HUES64 (cell line): ENCODE measurements at regions not wholly inside any gene's neighbourhood (a gene's known extent, or its start where the extent isn't known, plus 50 kb on each side); places are given as distances from the start of the nearest gene placed in this dataset.
"Not testable (repeated sequence)": the region's sequence is repeated elsewhere in the genome, so short reads cannot be mapped to it uniquely, and the experiment has no call there.

Experiments
- H3K27ac ChIP-seq: 2 replicates; pipeline ENCODE4 v1.7.0; 2013; ENCODE audit warnings: low read depth, low read length, inconsistent platforms
- H3K27me3 ChIP-seq: 2 replicates; pipeline ENCODE4 v1.6.1; 2013; ENCODE audit warnings: mild to moderate bottlenecking, low read length; ENCODE audit not compliant: insufficient read depth
- H3K36me3 ChIP-seq: 2 replicates; pipeline ENCODE4 v1.6.1; 2013; ENCODE audit warnings: mild to moderate bottlenecking, low read length; ENCODE audit not compliant: insufficient read depth
- H3K4me1 ChIP-seq: 2 replicates; pipeline ENCODE4 v1.6.1; 2013; ENCODE audit warnings: mild to moderate bottlenecking, low read length, moderate library complexity; ENCODE audit not compliant: insufficient read depth
- H3K4me3 ChIP-seq: 2 replicates; pipeline ENCODE4 v1.5.1; 2013; ENCODE audit warnings: mild to moderate bottlenecking, low read length, moderate library complexity
- H3K9ac ChIP-seq: 2 replicates; pipeline ENCODE4 v1.6.1; 2013; ENCODE audit warnings: mild to moderate bottlenecking, low read depth, low read length
- H3K9me3 ChIP-seq: 2 replicates; pipeline ENCODE4 v1.6.1; 2013; ENCODE audit warnings: low read depth, low read length; ENCODE audit not compliant: insufficient read depth
- WGBS: fragments of 150-250, 120-280 bp; methylation state at CpG from one replicate; pipeline ENCODE4 v1.1.7; 2013; ENCODE audit warnings: missing lambda C conversion rate; 5-methylcytosine and 5-hydroxymethylcytosine counted together

DNA sequence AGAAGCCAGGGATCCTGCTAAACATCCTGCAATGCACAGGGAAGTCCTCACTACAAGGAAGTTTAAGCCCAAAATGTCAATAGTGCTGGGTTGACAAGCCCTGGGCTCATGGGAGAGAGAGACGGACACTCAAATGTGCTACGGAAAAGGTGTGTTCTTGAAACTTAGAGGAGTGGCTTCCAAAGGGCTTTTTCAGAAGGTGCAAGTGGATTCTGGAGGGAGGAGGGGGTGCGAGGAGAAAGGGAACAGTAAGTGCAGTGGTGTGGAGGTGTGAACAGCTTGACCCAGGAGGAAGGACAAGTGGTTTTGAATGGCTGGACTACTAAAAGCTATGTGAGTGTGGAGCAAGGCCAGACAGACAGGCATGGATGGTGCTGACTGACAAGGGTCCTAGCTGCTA, 50.4 kb upstream of the CECR2 start:
- no peak overlapping the region for H3K27ac ChIP-seq
- H3K9me3 ChIP-seq = no peaks in the 10 kb centered on the region
- WGBS = 87% methylated on average over 3 of the region's 3 CpGs
- H3K4me3 ChIP-seq = no peak overlapping the region
- no peak overlapping the region for H3K9ac ChIP-seq
- peaks cover 11% of the 10 kb centered on the region; the same call in 1 of the 2 replicates for H3K4me1 ChIP-seq
- no peaks in the 10 kb centered on the region for H3K36me3 ChIP-seq
- H3K27me3 ChIP-seq = no peaks in the 10 kb centered on the region

DNA sequence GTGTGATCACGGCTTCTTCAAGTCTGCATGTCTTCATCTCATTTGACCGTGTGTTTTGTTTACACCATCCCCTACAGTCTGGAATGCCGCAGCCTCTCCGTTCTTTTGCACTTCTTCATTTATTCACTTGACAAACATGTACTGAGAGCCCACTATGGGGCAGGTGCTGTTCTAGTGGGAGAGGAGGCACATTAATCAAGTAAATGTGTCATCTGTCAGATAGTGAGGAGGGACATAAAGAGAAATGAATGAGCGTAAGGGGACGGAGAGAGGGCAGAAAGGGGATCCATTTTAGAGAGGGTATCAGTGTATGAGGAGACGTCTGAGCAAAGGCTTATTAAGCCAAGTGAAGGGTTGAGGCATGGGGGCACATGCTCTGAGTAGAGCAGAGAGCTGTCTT, 54.0 kb upstream of the CECR2 start:
- Histone ChIP-seq H3K4me3 (no peak overlapping the region), H3K36me3 (no peaks in the 10 kb centered on the region), H3K27me3 (no peaks in the 10 kb centered on the region), H3K27ac (no peak overlapping the region), H3K4me1 (peaks cover 11% of the 10 kb centered on the region), H3K9ac (no peak overlapping the region), H3K9me3 (no peaks in the 10 kb centered on the region)
- 91% methylated on average over 7 of the region's 7 CpGs for WGBS

DNA sequence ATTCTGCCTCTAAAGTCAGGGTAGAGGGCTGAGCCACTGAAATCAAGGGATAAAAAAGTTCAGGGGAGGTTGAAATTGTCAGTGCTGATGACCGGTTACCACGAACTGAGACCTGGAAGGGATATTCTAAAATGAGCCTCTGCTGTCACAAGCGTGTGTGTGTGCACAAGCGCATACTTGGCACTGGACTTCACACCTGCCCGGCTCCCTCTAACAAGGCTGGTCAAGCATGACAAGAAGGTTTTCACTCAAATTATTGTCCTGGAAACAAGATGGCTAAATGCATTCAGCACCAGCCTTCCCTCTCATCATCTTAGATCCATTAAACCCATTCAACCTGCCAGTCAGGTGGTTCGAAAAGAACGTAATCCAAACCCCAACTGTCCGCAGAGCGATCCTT, 54.8 kb upstream of the CECR2 start:
- Histone ChIP-seq H3K27me3 (no peaks in the 10 kb centered on the region), H3K9ac (no peak overlapping the region), H3K9me3 (no peaks in the 10 kb centered on the region), H3K4me1 (peaks cover 6% of the 10 kb centered on the region), H3K27ac (no peak overlapping the region), H3K4me3 (no peak overlapping the region), H3K36me3 (no peaks in the 10 kb centered on the region)
- WGBS = 97% methylated on average over 9 of the region's 9 CpGs

DNA sequence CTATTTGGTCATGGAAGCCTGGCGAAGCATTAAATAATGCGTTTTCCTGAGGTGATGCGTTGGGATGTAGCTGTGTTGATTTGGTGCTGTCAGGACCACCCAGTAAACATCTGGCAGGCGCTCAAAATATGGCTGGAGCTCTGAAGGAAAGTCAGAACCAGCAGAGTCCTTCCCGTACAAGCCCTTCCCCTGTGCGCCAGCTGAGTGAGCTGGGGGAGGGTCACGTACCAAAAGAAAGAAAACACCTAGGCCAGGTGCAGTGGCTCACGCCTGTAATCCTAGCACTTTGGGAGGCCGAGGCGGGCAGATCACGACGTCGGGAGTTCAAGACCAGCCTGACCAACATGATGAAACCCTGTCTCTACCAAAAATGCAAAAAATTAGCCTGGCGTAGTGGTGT, 55.6 kb upstream of the CECR2 start:
- no peaks in the 10 kb centered on the region for H3K9me3 ChIP-seq
- H3K9ac ChIP-seq = no peak overlapping the region
- no peaks in the 10 kb centered on the region for H3K27me3 ChIP-seq
- H3K4me3 ChIP-seq = no peak overlapping the region
- no peaks in the 10 kb centered on the region; the same call in 1 of the 2 replicates for H3K4me1 ChIP-seq
- no peak overlapping the region for H3K27ac ChIP-seq
- no peaks in the 10 kb centered on the region for H3K36me3 ChIP-seq
- 94% methylated on average over 14 of the region's 14 CpGs for WGBS

DNA sequence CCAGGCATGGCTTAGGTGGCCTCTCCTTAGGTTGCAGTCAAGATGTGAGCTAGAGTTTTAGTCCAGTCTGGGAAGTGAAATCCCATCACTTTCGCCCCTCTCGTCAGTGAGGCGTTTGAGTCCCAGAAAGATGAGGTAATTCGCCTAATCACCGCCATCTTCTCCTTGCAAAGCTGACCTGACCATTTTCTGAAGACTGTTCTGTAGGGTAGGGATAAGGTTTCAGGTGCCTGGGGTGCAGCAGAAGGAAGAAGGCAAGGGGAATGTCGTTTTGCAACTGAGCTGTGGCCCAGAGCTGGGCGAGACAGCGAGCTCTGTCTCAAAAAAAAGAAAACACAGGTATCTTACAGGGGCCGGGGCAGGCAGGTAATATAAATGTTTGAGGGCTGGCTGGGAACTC, 61.7 kb upstream of the CECR2 start:
- 73% methylated on average over 9 of the region's 9 CpGs for WGBS
- Histone ChIP-seq H3K4me1 (peaks cover 16% of the 10 kb centered on the region), H3K27me3 (no peaks in the 10 kb centered on the region), H3K27ac (peak overlapping the region; percentile 26; the same call in 1 of the 2 replicates), H3K36me3 (no peaks in the 10 kb centered on the region), H3K9ac (peak overlapping the region; percentile 55; the same call in 1 of the 2 replicates), H3K9me3 (no peaks in the 10 kb centered on the region), H3K4me3 (no peak overlapping the region)

DNA sequence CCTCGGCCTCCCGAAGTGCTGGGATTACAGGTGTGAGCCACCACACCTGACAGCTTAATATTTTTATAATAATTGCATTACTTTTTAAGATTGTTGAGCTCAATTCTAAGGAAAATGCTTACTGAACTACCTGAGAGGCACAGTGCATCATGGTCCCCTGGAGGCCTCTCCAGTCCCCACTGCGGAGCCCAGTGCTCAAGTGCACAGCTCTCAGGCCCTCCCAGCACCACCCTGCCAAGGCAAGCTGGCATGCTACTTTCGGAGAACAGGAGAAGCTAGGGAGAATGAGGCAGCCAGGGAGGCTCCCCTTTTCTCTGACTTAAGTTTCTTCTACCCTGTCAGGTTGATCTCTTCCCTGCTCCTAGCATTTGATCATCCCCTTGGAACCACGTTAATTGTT, 64.2 kb upstream of the CECR2 start:
- H3K9ac ChIP-seq = no peak overlapping the region

DNA sequence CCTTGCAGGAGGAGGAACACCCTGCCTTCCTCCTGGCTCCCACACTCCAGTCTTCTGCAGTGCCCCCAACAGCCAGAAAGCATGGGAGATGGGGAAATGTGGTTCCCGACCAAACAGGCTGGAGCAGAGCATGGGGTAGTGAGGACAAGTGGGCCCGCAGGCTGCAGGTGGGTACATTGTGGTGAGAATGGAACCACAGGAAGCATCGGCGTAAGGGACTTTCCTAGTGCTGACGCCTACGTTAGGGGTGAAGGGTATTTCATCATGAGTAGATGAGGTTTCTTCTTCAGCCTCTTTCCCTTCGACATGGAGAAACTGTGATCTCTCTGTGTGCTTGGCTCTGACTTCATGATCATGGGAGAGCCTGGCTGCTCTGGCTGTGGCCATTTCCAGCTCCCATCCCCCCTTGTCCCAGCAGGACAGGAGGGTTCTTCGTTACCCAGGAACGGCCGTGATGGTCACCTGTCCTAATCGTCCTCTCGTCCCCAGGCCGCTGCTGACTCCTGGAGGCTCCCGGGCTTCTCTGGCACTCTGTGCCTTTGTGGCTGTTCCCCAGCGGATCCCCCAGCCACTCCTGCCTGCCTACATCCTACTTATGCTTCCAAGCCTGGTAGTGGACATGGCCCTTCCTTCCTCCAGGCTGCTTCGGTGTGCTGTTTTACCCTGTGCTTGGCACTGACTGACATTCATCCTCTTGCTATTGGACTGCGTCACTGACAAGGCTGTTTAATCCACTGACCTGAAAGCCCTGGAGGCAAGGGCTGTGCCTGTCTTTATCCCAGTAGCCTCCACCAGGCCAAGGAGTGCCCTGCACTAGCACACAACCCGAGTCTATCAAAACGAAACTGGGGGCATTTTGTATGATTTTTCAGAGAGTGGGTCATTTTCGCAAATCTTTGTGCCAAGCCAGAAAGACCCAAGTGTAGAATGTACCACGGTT, 65.2 kb upstream of the CECR2 start:
- H3K4me3 ChIP-seq = no peak overlapping the region
- H3K27me3 ChIP-seq = no peaks in the 10 kb centered on the region
- 88% methylated on average over 21 of the region's 21 CpGs for WGBS
- no peaks in the 10 kb centered on the region for H3K36me3 ChIP-seq
- H3K9ac ChIP-seq = no peak overlapping the region
- peaks cover 16% of the 10 kb centered on the region for H3K4me1 ChIP-seq
- H3K9me3 ChIP-seq = peaks cover 9% of the 10 kb centered on the region
- H3K27ac ChIP-seq = no peak overlapping the region

More for the DNA sequence above, 64.2 kb upstream of the CECR2 start:
- Histone ChIP-seq H3K27ac (no peak overlapping the region), H3K4me1 (peaks cover 16% of the 10 kb centered on the region), H3K4me3 (no peak overlapping the region), H3K36me3 (no peaks in the 10 kb centered on the region), H3K27me3 (no peaks in the 10 kb centered on the region), H3K9me3 (no peaks in the 10 kb centered on the region)
- 96% methylated on average over 5 of the region's 5 CpGs for WGBS

DNA sequence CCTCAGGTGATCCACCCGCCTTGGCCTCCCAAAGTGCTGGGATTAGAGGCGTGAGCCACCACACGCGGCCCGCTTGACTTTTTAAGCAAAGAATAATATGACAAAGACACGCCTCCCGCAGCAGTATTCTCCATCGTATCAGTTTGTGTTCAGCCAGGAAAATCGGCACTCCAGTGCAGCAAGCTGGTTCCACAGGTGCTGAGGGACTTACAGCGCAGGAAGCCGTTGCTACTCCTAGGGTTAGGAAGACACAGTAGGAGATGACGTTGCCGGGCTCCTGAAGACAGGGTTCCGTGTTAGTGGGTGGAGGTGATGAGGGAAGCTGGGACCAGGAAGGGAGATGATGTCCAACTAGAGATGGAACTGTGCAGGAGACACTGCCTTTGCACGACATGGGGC, 65.8 kb upstream of the CECR2 start:
- Histone ChIP-seq H3K9me3 (peaks cover 12% of the 10 kb centered on the region), H3K36me3 (no peaks in the 10 kb centered on the region), H3K4me1 (peaks cover 16% of the 10 kb centered on the region), H3K4me3 (no peak overlapping the region), H3K9ac (no peak overlapping the region), H3K27me3 (no peaks in the 10 kb centered on the region), H3K27ac (no peak overlapping the region)
- 96% methylated on average over 15 of the region's 15 CpGs for WGBS

DNA sequence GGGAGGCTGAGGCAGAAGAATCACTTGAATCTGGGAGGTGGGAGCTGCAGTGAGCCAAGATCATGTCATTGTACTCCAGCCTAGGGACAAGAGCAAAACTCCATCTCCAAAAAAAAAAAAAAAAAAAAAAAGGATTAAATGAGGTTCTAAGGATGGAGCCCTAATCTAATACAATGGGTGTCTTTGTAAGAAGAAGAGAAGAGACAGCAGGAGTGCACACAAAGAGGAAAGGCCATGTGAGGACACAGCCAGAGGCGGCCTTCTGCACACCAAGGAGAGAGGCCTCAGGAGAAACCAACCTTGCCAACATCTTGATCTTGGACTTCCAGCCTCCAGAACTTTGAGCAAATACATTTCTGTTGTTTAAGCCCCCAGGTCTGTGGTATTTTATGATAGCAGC, 66.6 kb upstream of the CECR2 start:
- H3K27me3 ChIP-seq = no peaks in the 10 kb centered on the region
- no peak overlapping the region for H3K4me3 ChIP-seq
- H3K36me3 ChIP-seq = no peaks in the 10 kb centered on the region
- no peak overlapping the region for H3K27ac ChIP-seq
- no peak overlapping the region for H3K9ac ChIP-seq
- 100% methylated on average over 1 of the region's 1 CpG for WGBS
- H3K4me1 ChIP-seq = peaks cover 10% of the 10 kb centered on the region
- peaks cover 12% of the 10 kb centered on the region for H3K9me3 ChIP-seq

DNA sequence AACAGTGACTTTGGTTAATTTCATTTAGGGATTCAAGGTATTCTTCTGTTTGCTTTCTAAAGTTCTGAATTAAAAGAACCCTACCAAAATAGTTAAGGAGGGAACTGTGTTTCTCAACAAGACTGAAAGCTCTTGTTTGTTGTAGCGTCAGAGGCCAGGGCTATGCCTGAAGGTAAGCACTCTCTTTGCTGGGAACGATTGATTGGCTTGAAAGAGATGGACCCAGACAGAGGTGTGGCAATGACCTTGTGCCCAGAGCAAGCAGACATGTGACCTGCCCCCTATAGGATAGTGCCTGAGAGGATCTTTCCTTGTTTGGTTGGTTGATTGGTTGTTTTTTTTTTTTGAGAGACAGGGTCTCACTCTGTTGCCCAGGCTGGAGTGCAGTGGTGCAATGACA, 68.3 kb upstream of the CECR2 start:
- Histone ChIP-seq H3K4me3 (no peak overlapping the region), H3K9ac (no peak overlapping the region), H3K9me3 (peaks cover 12% of the 10 kb centered on the region), H3K36me3 (no peaks in the 10 kb centered on the region), H3K27ac (no peak overlapping the region), H3K4me1 (no peaks in the 10 kb centered on the region), H3K27me3 (no peaks in the 10 kb centered on the region)
- WGBS = 91% methylated on average over 2 of the region's 2 CpGs

DNA sequence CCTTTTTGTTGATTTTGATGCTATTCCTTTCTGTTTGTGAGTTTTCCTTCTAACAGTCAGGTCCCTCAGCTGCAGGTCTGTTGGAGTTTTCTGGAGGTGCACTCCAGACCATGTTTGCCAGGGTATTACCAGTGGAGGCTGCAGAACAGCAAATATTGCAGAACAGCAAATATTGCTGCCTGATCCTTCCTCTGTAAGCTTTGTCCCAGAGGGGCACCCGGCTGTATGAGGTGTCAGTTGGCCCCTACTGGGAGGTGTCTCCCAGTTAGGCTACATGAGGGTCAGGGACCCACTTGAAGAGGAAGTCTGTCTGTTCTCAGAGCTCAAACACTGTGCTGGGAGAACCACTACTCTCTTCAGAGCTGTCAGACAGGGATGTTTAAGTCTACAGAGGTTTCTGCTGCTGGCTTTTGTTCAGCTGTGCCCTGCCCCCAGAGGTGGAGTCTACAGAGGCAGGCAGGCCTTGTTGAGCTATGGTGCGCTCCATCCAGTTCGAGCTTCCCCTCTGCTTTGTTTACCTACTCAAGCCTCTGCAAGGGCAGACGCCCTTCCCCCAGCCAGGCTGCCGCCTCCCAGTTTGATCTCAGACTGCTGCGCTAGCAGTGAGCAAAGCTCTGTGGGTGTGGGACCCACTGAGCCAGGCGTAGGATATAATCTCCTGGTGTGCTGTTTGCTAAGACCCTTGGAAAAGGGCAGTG, 70.3 kb upstream of the CECR2 start:
- not testable (repeated sequence) for H3K27me3 ChIP-seq, H3K4me1 ChIP-seq, H3K27ac ChIP-seq, H3K9ac ChIP-seq, H3K4me3 ChIP-seq, H3K36me3 ChIP-seq
- 87% methylated on average over 7 of the region's 7 CpGs for WGBS
- peaks cover 12% of the 10 kb centered on the region for H3K9me3 ChIP-seq
